Activated CD4-positive, alpha-beta memory T cell treated with anti-CD3 and anti-CD28 coated beads for 36 hours (primary cell): ENCODE measurements at regions not wholly inside any gene's neighbourhood (a gene's known extent, or its start where the extent isn't known, plus 50 kb on each side); places are given as distances from the start of the nearest gene placed in this dataset.

Source experiments
- CTCF ChIA-PET: fragments of 350-600 bp; sonication (Branson Sonifier 250); formaldehyde crosslinking; loops from one replicate; lab custom pipeline; 2021; ENCODE audit warnings: antibody characterized with exemption, inconsistent platforms; lab: Charles Lee
- POLR2A ChIA-PET: fragments of 350-600 bp; sonication (Branson Sonifier 250); formaldehyde crosslinking; loops from one replicate; lab custom pipeline; 2021; ENCODE audit warnings: antibody characterized with exemption; lab: Charles Lee
- DNase-seq: peaks from one replicate; pipeline ENCODE4 v3.0.0-alpha.2; 2020
- H3K27ac Mint-ChIP-seq: one replicate; pipeline ENCODE4 v1.8.0; 2021; ENCODE audit warnings: mixed read lengths
- H3K27me3 Mint-ChIP-seq: one replicate; pipeline ENCODE4 v1.8.0; 2021; ENCODE audit warnings: mixed read lengths
- H3K36me3 Mint-ChIP-seq: one replicate; pipeline ENCODE4 v1.8.0; 2021; ENCODE audit warnings: mixed read lengths
- H3K4me1 Mint-ChIP-seq: one replicate; pipeline ENCODE4 v1.8.0; 2021; ENCODE audit warnings: low read depth, mixed read lengths
- H3K4me3 Mint-ChIP-seq: one replicate; pipeline ENCODE4 v1.8.0; 2021; ENCODE audit warnings: mild to moderate bottlenecking, mixed read lengths
- H3K9me3 Mint-ChIP-seq: one replicate; pipeline ENCODE4 v1.8.0; 2021; ENCODE audit warnings: mixed read lengths
- intact Hi-C: fragments of 100-400 bp; cut with micrococcal nuclease; formaldehyde crosslinking; loops from one replicate; pipeline ENCODE4 v1.15.1; 2023

GRCh38 chr10:119996944-119997343 is 104.4 kb downstream of the SEC23IP start:
- Mint-ChIP-seq H3K9me3 (peaks cover 17% of the 10 kb centered on the region), H3K27ac (no peak overlapping the region), H3K36me3 (no peaks in the 10 kb centered on the region), H3K4me3 (no peak overlapping the region), H3K4me1 (no peaks in the 10 kb centered on the region), H3K27me3 (peaks cover 13% of the 10 kb centered on the region)
- ChIA-PET CTCF (no interaction called here), POLR2A (no interaction called here)
- no peak for DNase-seq
- intact Hi-C loops = no loop called here

- no peaks in the 10 kb centered on the region for H3K36me3 Mint-ChIP-seq
- DNase-seq = no peak
- H3K4me3 Mint-ChIP-seq = no peak overlapping the region
- intact Hi-C loops = no loop called here
- POLR2A ChIA-PET = no interaction called here
- CTCF ChIA-PET = no interaction called here
- no peaks in the 10 kb centered on the region for H3K4me1 Mint-ChIP-seq
- no peak overlapping the region for H3K27ac Mint-ChIP-seq
- H3K27me3 Mint-ChIP-seq = peaks cover 13% of the 10 kb centered on the region
- peaks cover 17% of the 10 kb centered on the region for H3K9me3 Mint-ChIP-seq
These were observed 104.9 kb downstream of the SEC23IP start for GRCh38 chr10:119997429-119997828.

- no peak for DNase-seq
- H3K36me3 Mint-ChIP-seq = no peaks in the 10 kb centered on the region
- ChIA-PET CTCF (no interaction called here), POLR2A (no interaction called here)
- no peaks in the 10 kb centered on the region for H3K9me3 Mint-ChIP-seq
- H3K4me3 Mint-ChIP-seq = no peak overlapping the region
- no peaks in the 10 kb centered on the region for H3K4me1 Mint-ChIP-seq
- H3K27ac Mint-ChIP-seq = no peak overlapping the region
- H3K27me3 Mint-ChIP-seq = peaks cover 21% of the 10 kb centered on the region
- intact Hi-C loops = no loop called here
These were observed 110.3 kb downstream of the SEC23IP start for GRCh38 chr10:120002785-120003184.

- intact Hi-C loops = no loop called here
- ChIA-PET POLR2A (no interaction called here), CTCF (no interaction called here)
- H3K4me1 Mint-ChIP-seq = no peaks in the 10 kb centered on the region
- H3K27ac Mint-ChIP-seq = no peak overlapping the region
- no peak overlapping the region for H3K4me3 Mint-ChIP-seq
- H3K27me3 Mint-ChIP-seq = peaks cover 18% of the 10 kb centered on the region
- no peaks in the 10 kb centered on the region for H3K36me3 Mint-ChIP-seq
- no peak for DNase-seq
- no peaks in the 10 kb centered on the region for H3K9me3 Mint-ChIP-seq
These were observed 113.0 kb downstream of the SEC23IP start for GRCh38 chr10:120005207-120006201.

- no peak overlapping the region for H3K4me3 Mint-ChIP-seq
- ChIA-PET POLR2A (no interaction called here), CTCF (no interaction called here)
- no peak overlapping the region for H3K27ac Mint-ChIP-seq
- no peaks in the 10 kb centered on the region for H3K36me3 Mint-ChIP-seq
- no peak for DNase-seq
- no peaks in the 10 kb centered on the region for H3K9me3 Mint-ChIP-seq
- H3K4me1 Mint-ChIP-seq = no peaks in the 10 kb centered on the region
- H3K27me3 Mint-ChIP-seq = peaks cover 30% of the 10 kb centered on the region
- intact Hi-C loops = no loop called here
These were observed 114.7 kb downstream of the SEC23IP start for GRCh38 chr10:120007261-120007660.

GRCh38 chr10:120011359-120012130 is 119.0 kb downstream of the SEC23IP start:
- peaks cover 29% of the 10 kb centered on the region for H3K27me3 Mint-ChIP-seq
- H3K36me3 Mint-ChIP-seq = no peaks in the 10 kb centered on the region
- intact Hi-C loops = no loop called here
- POLR2A ChIA-PET = no interaction called here
- H3K4me3 Mint-ChIP-seq = no peak overlapping the region
- DNase-seq = no peak
- H3K9me3 Mint-ChIP-seq = no peaks in the 10 kb centered on the region
- CTCF ChIA-PET = no interaction called here
- no peaks in the 10 kb centered on the region for H3K4me1 Mint-ChIP-seq
- H3K27ac Mint-ChIP-seq = no peak overlapping the region

GRCh38 chr10:120012131-120012400 is 119.5 kb downstream of the SEC23IP start:
- POLR2A ChIA-PET = no interaction called here
- intact Hi-C loops = no loop called here
- no peak for DNase-seq
- peaks cover 29% of the 10 kb centered on the region for H3K27me3 Mint-ChIP-seq
- no peaks in the 10 kb centered on the region for H3K36me3 Mint-ChIP-seq
- CTCF ChIA-PET = no interaction called here
- no peak overlapping the region for H3K27ac Mint-ChIP-seq
- H3K9me3 Mint-ChIP-seq = no peaks in the 10 kb centered on the region
- H3K4me3 Mint-ChIP-seq = no peak overlapping the region
- no peaks in the 10 kb centered on the region for H3K4me1 Mint-ChIP-seq

- intact Hi-C loops = no loop called here
- CTCF ChIA-PET = no interaction called here
- H3K36me3 Mint-ChIP-seq = no peaks in the 10 kb centered on the region
- no peak overlapping the region for H3K4me3 Mint-ChIP-seq
- DNase-seq = no peak
- POLR2A ChIA-PET = no interaction called here
- no peaks in the 10 kb centered on the region for H3K9me3 Mint-ChIP-seq
- no peak overlapping the region for H3K27ac Mint-ChIP-seq
- no peaks in the 10 kb centered on the region for H3K4me1 Mint-ChIP-seq
- peaks cover 29% of the 10 kb centered on the region for H3K27me3 Mint-ChIP-seq
These were observed 120.0 kb downstream of the SEC23IP start for GRCh38 chr10:120012566-120012965.

- Mint-ChIP-seq H3K27ac (no peak overlapping the region), H3K4me1 (no peaks in the 10 kb centered on the region), H3K27me3 (peaks cover 29% of the 10 kb centered on the region), H3K9me3 (no peaks in the 10 kb centered on the region), H3K4me3 (no peak overlapping the region), H3K36me3 (no peaks in the 10 kb centered on the region)
- POLR2A ChIA-PET = no interaction called here
- CTCF ChIA-PET = no interaction called here
- no peak for DNase-seq
- intact Hi-C loops = no loop called here
These were observed 121.5 kb downstream of the SEC23IP start for GRCh38 chr10:120014031-120014430.

GRCh38 chr10:120015064-120015463 is 122.5 kb downstream of the SEC23IP start:
- Mint-ChIP-seq H3K27ac (no peak overlapping the region), H3K9me3 (no peaks in the 10 kb centered on the region), H3K27me3 (peaks cover 30% of the 10 kb centered on the region), H3K4me1 (no peaks in the 10 kb centered on the region), H3K36me3 (no peaks in the 10 kb centered on the region), H3K4me3 (no peak overlapping the region)
- POLR2A ChIA-PET = no interaction called here
- intact Hi-C loops = no loop called here
- DNase-seq = no peak
- CTCF ChIA-PET = no interaction called here

- H3K9me3 Mint-ChIP-seq = no peaks in the 10 kb centered on the region
- H3K4me1 Mint-ChIP-seq = no peaks in the 10 kb centered on the region
- no peaks in the 10 kb centered on the region for H3K36me3 Mint-ChIP-seq
- DNase-seq = no peak
- intact Hi-C loops = no loop called here
- POLR2A ChIA-PET = no interaction called here
- no peak overlapping the region for H3K4me3 Mint-ChIP-seq
- no peak overlapping the region for H3K27ac Mint-ChIP-seq
- CTCF ChIA-PET = no interaction called here
- H3K27me3 Mint-ChIP-seq = peaks cover 17% of the 10 kb centered on the region
These were observed 124.4 kb downstream of the SEC23IP start for GRCh38 chr10:120016906-120017305.

- no peaks in the 10 kb centered on the region for H3K36me3 Mint-ChIP-seq
- DNase-seq = no peak
- no peak overlapping the region for H3K27ac Mint-ChIP-seq
- H3K27me3 Mint-ChIP-seq = peaks cover 14% of the 10 kb centered on the region
- no peaks in the 10 kb centered on the region for H3K9me3 Mint-ChIP-seq
- ChIA-PET POLR2A (no interaction called here), CTCF (no interaction called here)
- no peaks in the 10 kb centered on the region for H3K4me1 Mint-ChIP-seq
- intact Hi-C loops = no loop called here
- no peak overlapping the region for H3K4me3 Mint-ChIP-seq
These were observed 125.3 kb downstream of the SEC23IP start for GRCh38 chr10:120017733-120018417.
